ENCODE measurements at regions not wholly inside any gene's neighbourhood (a gene's known extent, or its start where the extent isn't known, plus 50 kb on each side); places are given as distances from the start of the nearest gene placed in this dataset.

- no peak for DNase-seq
Observed at GRCh38 chr2:16287831-16288230, 347.5 kb downstream of the MYCN start.

GRCh38 chr2:16287281-16287680 lies 346.9 kb downstream of the MYCN start:
- DNase-seq = no peak

GRCh38 chr2:16285813-16286510 lies 345.6 kb downstream of the MYCN start:
- no peak for DNase-seq

GRCh38 chr2:16284941-16285625 lies 344.7 kb downstream of the MYCN start:
- no peak for DNase-seq

- no peak for DNase-seq
Observed at GRCh38 chr2:16283071-16283850, 342.9 kb downstream of the MYCN start.

GRCh38 chr2:16282511-16282910 lies 342.2 kb downstream of the MYCN start:
- no peak for DNase-seq

GRCh38 chr2:16281451-16282335 lies 341.3 kb downstream of the MYCN start:
- no peak for DNase-seq

GRCh38 chr2:16280081-16280480 lies 339.7 kb downstream of the MYCN start:
- DNase-seq = no peak

GRCh38 chr2:16279641-16280040 lies 339.3 kb downstream of the MYCN start:
- DNase-seq = no peak

- DNase-seq = no peak
Observed at GRCh38 chr2:16279201-16279570, 338.8 kb downstream of the MYCN start.

GRCh38 chr2:16278421-16279200 lies 338.3 kb downstream of the MYCN start:
- DNase-seq = no peak

- DNase-seq = no peak
Observed at GRCh38 chr2:16277117-16277516, 336.8 kb downstream of the MYCN start.

- DNase-seq = no peak
Observed at GRCh38 chr2:16275661-16276060, 335.3 kb downstream of the MYCN start.

GRCh38 chr2:16275131-16275530 lies 334.8 kb downstream of the MYCN start:
- no peak for DNase-seq

- DNase-seq = no peak
Observed at GRCh38 chr2:16273111-16273510, 332.8 kb downstream of the MYCN start.

- DNase-seq = no peak
Observed at GRCh38 chr2:16272038-16272788, 331.9 kb downstream of the MYCN start.

- DNase-seq = no peak
Observed at GRCh38 chr2:16271231-16271896, 331.0 kb downstream of the MYCN start.

GRCh38 chr2:16270441-16270840 lies 330.1 kb downstream of the MYCN start:
- DNase-seq = no peak

- no peak for DNase-seq
Observed at GRCh38 chr2:16268301-16269000, 328.1 kb downstream of the MYCN start.

- DNase-seq = no peak
Observed at GRCh38 chr2:16266571-16266970, 326.2 kb downstream of the MYCN start.
